ENCODE measurements at regions not wholly inside any gene's neighbourhood (a gene's known extent, or its start where the extent isn't known, plus 50 kb on each side); places are given as distances from the start of the nearest gene placed in this dataset.

GRCh38 chr6:125533710-125534397 lies 215.6 kb upstream of the HEY2 start:
- DNase-seq (ENCODE audit: low spot score in 2 of 2), result no peak
- TF ChIP-seq, protein P1, sequence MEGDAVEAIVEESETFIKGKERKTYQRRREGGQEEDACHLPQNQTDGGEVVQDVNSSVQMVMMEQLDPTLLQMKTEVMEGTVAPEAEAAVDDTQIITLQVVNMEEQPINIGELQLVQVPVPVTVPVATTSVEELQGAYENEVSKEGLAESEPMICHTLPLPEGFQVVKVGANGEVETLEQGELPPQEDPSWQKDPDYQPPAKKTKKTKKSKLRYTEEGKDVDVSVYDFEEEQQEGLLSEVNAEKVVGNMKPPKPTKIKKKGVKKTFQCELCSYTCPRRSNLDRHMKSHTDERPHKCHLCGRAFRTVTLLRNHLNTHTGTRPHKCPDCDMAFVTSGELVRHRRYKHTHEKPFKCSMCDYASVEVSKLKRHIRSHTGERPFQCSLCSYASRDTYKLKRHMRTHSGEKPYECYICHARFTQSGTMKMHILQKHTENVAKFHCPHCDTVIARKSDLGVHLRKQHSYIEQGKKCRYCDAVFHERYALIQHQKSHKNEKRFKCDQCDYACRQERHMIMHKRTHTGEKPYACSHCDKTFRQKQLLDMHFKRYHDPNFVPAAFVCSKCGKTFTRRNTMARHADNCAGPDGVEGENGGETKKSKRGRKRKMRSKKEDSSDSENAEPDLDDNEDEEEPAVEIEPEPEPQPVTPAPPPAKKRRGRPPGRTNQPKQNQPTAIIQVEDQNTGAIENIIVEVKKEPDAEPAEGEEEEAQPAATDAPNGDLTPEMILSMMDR (IDR thresholded peaks at IDR 0.05), result no peak
- TF ChIP-seq POLR2A (IDR thresholded peaks at IDR 0.05), result no peak
- H3K4me3 ChIP-seq (ENCODE audit: low read depth, poor library complexity, severe bottlenecking), result no peak overlapping the region
- intact Hi-C loops (cut with DNase I; ENCODE audit: low total_unique reads), result no loop called here
- 35 to 39% methylated on average over 28 of the region's 28 CpGs for WGBS, 2 donors

- no peak overlapping the region for H3K4me3 ChIP-seq (ENCODE audit: low read depth, poor library complexity, severe bottlenecking)
- no peak for DNase-seq (ENCODE audit: low spot score in 2 of 2)
- intact Hi-C loops (cut with DNase I; ENCODE audit: low total_unique reads), result no loop called here
- 24 to 25% methylated on average over 17 of the region's 17 CpGs for WGBS, 2 donors
- TF ChIP-seq, protein P1 (IDR thresholded peaks at IDR 0.05), result no peak
- no peak for TF ChIP-seq POLR2A (IDR thresholded peaks at IDR 0.05)
These were observed 214.8 kb upstream of the HEY2 start for GRCh38 chr6:125534430-125535263.

GRCh38 chr6:125537090-125537489 lies 212.3 kb upstream of the HEY2 start:
- no peak overlapping the region for H3K4me3 ChIP-seq (ENCODE audit: low read depth, poor library complexity, severe bottlenecking)
- 96 to 98% methylated on average over 2 of the region's 2 CpGs for WGBS, 2 donors
- no peak for DNase-seq (ENCODE audit: low spot score in 2 of 2)
- TF ChIP-seq, protein P1 (IDR thresholded peaks at IDR 0.05), result no peak
- no peak for TF ChIP-seq POLR2A (IDR thresholded peaks at IDR 0.05)
- intact Hi-C loops (cut with DNase I; ENCODE audit: low total_unique reads), result no loop called here

DNA sequence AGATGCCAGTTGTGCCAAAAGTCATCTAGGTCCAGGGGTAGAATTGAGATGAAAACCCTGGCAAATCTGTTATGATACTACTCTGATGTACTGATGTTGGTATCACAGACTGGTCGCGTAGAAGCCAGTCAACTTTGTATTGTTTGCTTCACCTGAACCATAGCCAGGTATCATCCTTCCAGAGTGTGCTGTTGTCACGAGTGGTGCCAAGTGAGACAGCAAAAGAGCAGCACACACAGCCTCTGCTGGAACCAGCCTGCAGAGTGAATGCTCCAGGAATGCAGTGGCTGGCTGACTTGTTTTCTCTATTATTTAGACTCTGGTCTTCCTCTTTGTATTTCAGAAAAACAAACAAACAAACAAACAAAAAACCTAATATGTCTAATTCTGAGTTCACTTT lies 209.5 kb upstream of the HEY2 start:
- intact Hi-C loops (cut with DNase I; ENCODE audit: low total_unique reads), result no loop called here
- TF ChIP-seq POLR2A (IDR thresholded peaks at IDR 0.05), result no peak
- TF ChIP-seq, protein P1 (IDR thresholded peaks at IDR 0.05), result no peak
- WGBS, 2 donors, result 61 to 74% methylated on average over 3 of the region's 3 CpGs
- DNase-seq (ENCODE audit: low spot score in 2 of 2), result no peak
- H3K4me3 ChIP-seq (ENCODE audit: low read depth, poor library complexity, severe bottlenecking), result no peak overlapping the region

DNA sequence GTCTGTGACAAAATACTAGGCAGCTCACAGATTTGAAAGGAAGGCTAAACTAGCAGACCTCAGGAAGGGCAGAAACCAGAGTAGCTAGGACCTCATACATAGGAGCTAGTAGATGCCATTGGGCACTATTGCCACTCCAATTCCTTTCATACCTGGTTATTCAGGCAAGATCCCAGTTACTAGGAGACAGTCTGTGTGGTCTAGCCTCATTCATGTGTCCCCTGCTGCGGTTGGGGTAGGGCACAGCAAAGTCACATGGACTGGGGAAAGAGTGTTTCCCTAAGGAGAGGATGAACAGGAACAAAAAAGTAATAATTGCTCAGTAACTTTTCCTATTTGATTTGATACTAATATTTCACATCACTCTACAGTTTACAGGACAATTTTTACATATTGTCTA lies 204.6 kb upstream of the HEY2 start:
- WGBS, 2 donors, result 54 to 73% methylated on average over 1 of the region's 1 CpG
- DNase-seq (ENCODE audit: low spot score in 2 of 2), result no peak
- H3K4me3 ChIP-seq (ENCODE audit: low read depth, poor library complexity, severe bottlenecking), result no peak overlapping the region
- intact Hi-C loops (cut with DNase I; ENCODE audit: low total_unique reads), result no loop called here
- TF ChIP-seq POLR2A (IDR thresholded peaks at IDR 0.05), result no peak
- TF ChIP-seq, protein P1 (IDR thresholded peaks at IDR 0.05), result no peak

Measured in lower leg skin (tissue), 4 donors.